GM12801 (cell line): ENCODE measurements at regions not wholly inside any gene's neighbourhood (a gene's known extent, or its start where the extent isn't known, plus 50 kb on each side); places are given as distances from the start of the nearest gene placed in this dataset.

Experiments
- CTCF ChIP-seq: IDR thresholded peaks from one replicate; pipeline ENCODE4 v1.5.1; 2011; ENCODE audit warnings: control low read depth; ENCODE audit not compliant: insufficient read length; ENCODE audit errors: extremely low read depth

GRCh38 chr9:120310035-120310434 lies 269.9 kb downstream of the CDK5RAP2 start:
- TF ChIP-seq CTCF: no peak

- TF ChIP-seq CTCF: no peak
Measured at GRCh38 chr9:120308495-120308894, 271.5 kb downstream of the CDK5RAP2 start.

GRCh38 chr9:120307599-120307998 lies 272.4 kb downstream of the CDK5RAP2 start:
- no peak for TF ChIP-seq CTCF

- TF ChIP-seq CTCF: no peak
Measured at GRCh38 chr9:120306561-120306960, 273.4 kb downstream of the CDK5RAP2 start.

GRCh38 chr9:120306088-120306487 lies 273.9 kb downstream of the CDK5RAP2 start:
- TF ChIP-seq CTCF: no peak

- TF ChIP-seq CTCF: no peak
Measured at GRCh38 chr9:120303519-120303918, 276.4 kb downstream of the CDK5RAP2 start.

- TF ChIP-seq CTCF: no peak
Measured at GRCh38 chr9:120299785-120300184, 280.2 kb downstream of the CDK5RAP2 start.

- no peak for TF ChIP-seq CTCF
Measured at GRCh38 chr9:120294003-120294402, 286.0 kb downstream of the CDK5RAP2 start.
